ENCODE measurements at regions not wholly inside any gene's neighbourhood (a gene's known extent, or its start where the extent isn't known, plus 50 kb on each side); places are given as distances from the start of the nearest gene placed in this dataset.

- H3K27me3 ChIP-seq (ENCODE audit: insufficient read depth, low read depth), result no peaks in the 10 kb centered on the region
- no peak overlapping the region for H2AFZ ChIP-seq
- no peak overlapping the region for H3K4me2 ChIP-seq
- H3K9me2 ChIP-seq (ENCODE audit: insufficient read depth), result 0 out of 2 replicates have a peak, but pooled peaks cover 3% of the 10 kb centered on the region
- H3K79me2 ChIP-seq (ENCODE audit: low read depth), result no peaks in the 10 kb centered on the region
- CTCF ChIA-PET, result no interaction called here
- intact Hi-C loops (cut with micrococcal nuclease; ENCODE audit: unreplicated experiment), result no loop called here
- no peaks in the 10 kb centered on the region for H3K36me3 ChIP-seq (ENCODE audit: low read depth)
- no peak overlapping the region for H3K4me3 ChIP-seq
- H4K20me1 ChIP-seq (ENCODE audit: insufficient read depth), result no peaks in the 10 kb centered on the region
- POLR2A ChIA-PET (ENCODE audit: unreplicated experiment), result no interaction called here
- no peak for DNase-seq
- H3K9me3 ChIP-seq (ENCODE audit: insufficient read depth, low read depth), result no peaks in the 10 kb centered on the region
- no TSS peak for BruUV-seq (replicated peaks)
- TF ChIP-seq EZH2 (IDR thresholded peaks at IDR 0.05; ENCODE audit: low read depth), result no peak
- H3K27ac ChIP-seq, result no peak overlapping the region
- no peaks in the 10 kb centered on the region for H3F3A ChIP-seq (ENCODE audit: insufficient read depth, low read depth)
- no peaks in the 10 kb centered on the region for H3K4me1 ChIP-seq (replicated peaks; ENCODE audit: insufficient read depth)
Observed at GRCh38 chr9:73011181-73011750, 58.4 kb upstream of the ALDH1A1 start.

- ChIA-PET CTCF (no interaction called here), POLR2A (ENCODE audit: unreplicated experiment) (no interaction called here)
- Histone ChIP-seq H3K79me2 (ENCODE audit: low read depth) (no peaks in the 10 kb centered on the region), H3K9me3 (ENCODE audit: insufficient read depth, low read depth) (no peaks in the 10 kb centered on the region), H3K27ac (no peak overlapping the region), H3K4me1 (replicated peaks; ENCODE audit: insufficient read depth) (no peaks in the 10 kb centered on the region), H3K9me2 (ENCODE audit: insufficient read depth) (no peaks in the 10 kb centered on the region; the same call in 1 of the 2 replicates), H3K4me2 (no peak overlapping the region), H2AFZ (no peak overlapping the region), H4K20me1 (ENCODE audit: insufficient read depth) (no peaks in the 10 kb centered on the region), H3F3A (ENCODE audit: insufficient read depth, low read depth) (no peaks in the 10 kb centered on the region), H3K36me3 (ENCODE audit: low read depth) (no peaks in the 10 kb centered on the region), H3K4me3 (no peak overlapping the region), H3K27me3 (ENCODE audit: insufficient read depth, low read depth) (no peaks in the 10 kb centered on the region)
- no peak for TF ChIP-seq CTCF (conservative IDR thresholded peaks at IDR 0.05)
- no peak for TF ChIP-seq EZH2 (IDR thresholded peaks at IDR 0.05; ENCODE audit: low read depth)
- intact Hi-C loops (cut with micrococcal nuclease; ENCODE audit: unreplicated experiment), result no loop called here
- no TSS peak for BruUV-seq (replicated peaks)
- no peak for DNase-seq
Observed at GRCh38 chr9:73009649-73010288, 56.9 kb upstream of the ALDH1A1 start.

GRCh38 chr9:73007966-73008672 is 55.3 kb upstream of the ALDH1A1 start:
- Histone ChIP-seq H2AFZ (no peak overlapping the region), H3F3A (ENCODE audit: insufficient read depth, low read depth) (no peaks in the 10 kb centered on the region), H3K9me3 (ENCODE audit: insufficient read depth, low read depth) (no peaks in the 10 kb centered on the region), H3K9me2 (ENCODE audit: insufficient read depth) (no peaks in the 10 kb centered on the region; the same call in 1 of the 2 replicates), H3K4me3 (no peak overlapping the region), H3K27ac (no peak overlapping the region), H3K27me3 (ENCODE audit: insufficient read depth, low read depth) (no peaks in the 10 kb centered on the region), H3K79me2 (ENCODE audit: low read depth) (no peaks in the 10 kb centered on the region), H4K20me1 (ENCODE audit: insufficient read depth) (no peaks in the 10 kb centered on the region), H3K36me3 (ENCODE audit: low read depth) (no peaks in the 10 kb centered on the region), H3K4me2 (no peak overlapping the region), H3K4me1 (replicated peaks; ENCODE audit: insufficient read depth) (no peaks in the 10 kb centered on the region)
- ChIA-PET POLR2A (ENCODE audit: unreplicated experiment) (no interaction called here), CTCF (no interaction called here)
- DNase-seq, result no peak
- intact Hi-C loops (cut with micrococcal nuclease; ENCODE audit: unreplicated experiment), result no loop called here
- TF ChIP-seq EZH2 (IDR thresholded peaks at IDR 0.05; ENCODE audit: low read depth) (no peak), CTCF (conservative IDR thresholded peaks at IDR 0.05) (no peak)
- BruUV-seq (replicated peaks), result no TSS peak
